GM12878 (cell line): ENCODE measurements at regions not wholly inside any gene's neighbourhood (a gene's known extent, or its start where the extent isn't known, plus 50 kb on each side); places are given as distances from the start of the nearest gene placed in this dataset.

ENCODE experiments used
- ATAC-seq: fragments of 200-7000 bp; cut with Tn5 transposase; 3 replicates; pipeline ENCODE4 v1.9.1; 2020; ENCODE audit warnings: mild to moderate bottlenecking, moderate library complexity
- BruUV-seq: library from RNA; stranded (reverse); fragments of 400-500 nt; replicated peaks from 2 replicates; lab custom pipeline; 2021; lab: Mats Ljungman, UMichigan
- CTCF ChIA-PET: fragments of 300-600 bp; sonication (Branson Sonifier 250); formaldehyde crosslinking; extraction: SDS; loops from one replicate; lab custom pipeline; 2021; ENCODE audit warnings: inconsistent platforms; lab: Yijun Ruan, JAX
- POLR2A ChIA-PET: fragments of 350-600 bp; formaldehyde crosslinking; extraction: SDS; loops from one replicate; lab custom pipeline; 2021; ENCODE audit warnings: inconsistent platforms; lab: Charles Lee
- RAD21 ChIA-PET: fragments of 300-600 bp; sonication (Branson Sonifier 250); formaldehyde crosslinking; loops from one replicate; lab custom pipeline; 2023; ENCODE audit warnings: antibody characterized with exemption; ENCODE audit not compliant: unreplicated experiment; lab: Charles Lee
- SMC1A ChIA-PET: fragments of 300-600 bp; sonication (Branson Sonifier 250); formaldehyde crosslinking; loops from one replicate; lab custom pipeline; 2023; ENCODE audit not compliant: unreplicated experiment, uncharacterized antibody; lab: Charles Lee
- DNase-seq: peaks from one replicate; pipeline ENCODE4 v3.0.0-alpha.2; 2011; ENCODE audit warnings: low read depth, low spot score
- FAIRE-seq: peaks from 3 replicates; lab custom pipeline; 2011; peaks lifted over from hg19 to GRCh38; lab: Jason Lieb, UNC
- H2AFZ ChIP-seq: 2 replicates; pipeline ENCODE4 v1.6.0; 2011; ENCODE audit warnings: low read depth, low read length, control low read depth; ENCODE audit not compliant: control insufficient read depth
- H3K27ac ChIP-seq: 2 replicates; pipeline ENCODE4 v1.5.1; 2011; ENCODE audit warnings: control low read depth; ENCODE audit not compliant: control insufficient read depth, insufficient read depth
- H3K27me3 ChIP-seq, 2 experiments: replicated peaks in 1 of 2; 2 replicates each; pipeline versions ENCODE4 v1.6.0 to v1.6.1; 2011; ENCODE audit warnings: low read length in 1 of 2; ENCODE audit not compliant: control insufficient read depth in 2 of 2, insufficient read depth in 2 of 2
- H3K36me3 ChIP-seq, 2 experiments: 2 replicates each; pipeline ENCODE4 v1.5.1; 2011; ENCODE audit warnings: low read length in 1 of 2; ENCODE audit not compliant: control insufficient read depth in 2 of 2, insufficient read depth in 2 of 2
- H3K4me1 ChIP-seq: 2 replicates; pipeline ENCODE4 v1.6.1; 2011; ENCODE audit warnings: mild to moderate bottlenecking, low read length, moderate library complexity, mixed read lengths; ENCODE audit not compliant: control insufficient read depth, insufficient read depth
- H3K4me2 ChIP-seq: 2 replicates; pipeline ENCODE4 v1.6.0; 2011; ENCODE audit warnings: control low read depth; ENCODE audit not compliant: control insufficient read depth, insufficient read depth
- H3K4me3 ChIP-seq: fragments of 200-600 bp; sonication (generic); 2 replicates; pipeline ENCODE4 v1.5.1; 2016
- H3K79me2 ChIP-seq: 2 replicates; pipeline ENCODE4 v1.6.0; 2011; ENCODE audit warnings: low read length; ENCODE audit not compliant: control insufficient read depth, insufficient read depth
- H3K9ac ChIP-seq: 2 replicates; pipeline ENCODE4 v1.8.0; 2011; ENCODE audit warnings: low read length, control low read depth, mixed read lengths; ENCODE audit not compliant: control insufficient read depth, insufficient read depth
- H3K9me3 ChIP-seq: replicated peaks from 3 replicates; pipeline ENCODE4 v1.5.1; 2011; ENCODE audit warnings: mild to moderate bottlenecking, low read length; ENCODE audit not compliant: control insufficient read depth, insufficient read depth
- H4K20me1 ChIP-seq: 2 replicates; pipeline ENCODE4 v1.6.0; 2011; ENCODE audit not compliant: control insufficient read depth, insufficient read depth
- EP300 ChIP-seq, 2 experiments: fragments of 150-350 bp in 1 of 2; IDR thresholded peaks; 2 replicates each; pipeline ENCODE4 v1.6.1; 2011 to 2012; ENCODE audit warnings: low read depth in 2 of 2, low read length in 2 of 2, borderline replicate concordance in 1 of 2, improper control_type of control experiment in 1 of 2, inconsistent platforms in 1 of 2; ENCODE audit not compliant: control insufficient read depth in 1 of 2
- ETV6 ChIP-seq, 2 experiments: fragments of 450-650 bp in 1 of 2; IDR thresholded peaks in 1 of 2; conservative IDR thresholded peaks in 1 of 2; 2 replicates each; pipeline ENCODE4 v1.6.1; 2014; ENCODE audit warnings: antibody characterized with exemption in 1 of 2, borderline replicate concordance in 1 of 2, low read depth in 1 of 2, mild to moderate bottlenecking in 1 of 2, moderate library complexity in 1 of 2
- HDAC6 ChIP-seq: fragments of 200-600 bp; sonication (generic); IDR thresholded peaks from one replicate; pipeline ENCODE4 v1.8.0; 2017; ENCODE audit warnings: antibody characterized with exemption; ENCODE audit not compliant: unreplicated experiment
- IKZF1 ChIP-seq: fragments of 450-650 bp; conservative IDR thresholded peaks from 2 replicates; pipeline ENCODE4 v1.6.1; 2017; ENCODE audit warnings: antibody characterized with exemption, mild to moderate bottlenecking
- MAX ChIP-seq: IDR thresholded peaks from 2 replicates; pipeline ENCODE4 v1.6.1; 2012; ENCODE audit warnings: low read depth, low read length, improper control_type of control experiment
- MTA3 ChIP-seq: IDR thresholded peaks from 2 replicates; pipeline ENCODE4 v1.6.1; 2012; ENCODE audit warnings: low read length, inconsistent platforms, borderline replicate concordance
- RFX5 ChIP-seq: IDR thresholded peaks from 2 replicates; pipeline ENCODE4 v1.6.1; 2011; ENCODE audit warnings: low read depth, low read length, improper control_type of control experiment
- SKIL ChIP-seq: fragments of 450-650 bp; IDR thresholded peaks from 2 replicates; pipeline ENCODE4 v1.6.1; 2017; ENCODE audit warnings: mild to moderate bottlenecking, low read depth, inconsistent platforms; ENCODE audit not compliant: poor library complexity, severe bottlenecking
- WGBS: methylation state at CpG from one replicate; pipeline ENCODE4 v1.1.6; 2016; ENCODE audit warnings: low lambda C conversion rate; ENCODE audit not compliant: insufficient replicate concordance, insufficient coverage; ENCODE audit errors: missing lambda C conversion rate; 5-methylcytosine and 5-hydroxymethylcytosine counted together
- in situ Hi-C: fragments of 300-500 bp; cut with MboI; formaldehyde crosslinking; loops from 9 replicates; pipeline ENCODE4 v1.14.3; 2018; ENCODE audit warnings: mixed read lengths
- intact Hi-C: fragments of 100-400 bp; cut with micrococcal nuclease; formaldehyde crosslinking; loops from one replicate; pipeline ENCODE4 v1.14.2; 2022; ENCODE audit not compliant: unreplicated experiment

DNA sequence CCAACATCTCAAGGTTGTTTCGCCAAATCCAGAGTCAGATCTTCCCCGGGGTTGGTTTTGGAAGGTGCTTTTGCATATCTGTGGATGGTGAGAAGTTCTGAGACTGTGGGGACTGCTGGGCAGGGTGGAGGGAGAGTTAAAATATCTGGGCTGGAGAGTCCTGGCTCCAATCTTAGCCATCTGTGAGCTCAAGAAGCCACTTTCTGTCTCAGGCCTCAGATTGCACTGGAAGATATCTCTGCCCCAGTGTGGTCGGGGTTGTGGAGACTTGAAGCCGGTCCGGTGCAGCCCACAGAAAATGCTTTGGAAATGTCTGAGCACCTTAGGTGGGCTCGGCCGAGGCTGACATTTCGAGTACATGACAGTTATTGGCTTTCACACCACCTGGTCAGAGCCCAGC is 72.2 kb upstream of the SFMBT2 start:
- Histone ChIP-seq H3K27me3 (no peaks in the 10 kb centered on the region), H3K4me1 (peaks cover 57% of the 10 kb centered on the region), H3K36me3 (no peaks in the 10 kb centered on the region), H3K9ac (no peak overlapping the region), H3K79me2 (no peaks in the 10 kb centered on the region), H2AFZ (no peak overlapping the region), H4K20me1 (no peaks in the 10 kb centered on the region), H3K9me3 (no peaks in the 10 kb centered on the region; the same call in 1 of the 3 replicates), H3K4me2 (no peak overlapping the region), H3K4me3 (no peak overlapping the region), H3K27ac (peak overlapping the region; percentile 7)
- in situ Hi-C loops, result no loop called here
- CTCF ChIA-PET, result interaction anchor here (2.2 kb wide), 1 partner anchor 10 kb away, joined by 8 read pairs; no protein-coding TSS in a partner anchor
- DNase-seq (no peak), ATAC-seq (no peak), FAIRE-seq (no peak)
- POLR2A ChIA-PET, result interaction anchor here (0.6 to 1.5 kb wide), 3 partner anchors 10 to 39 kb away, joined by 3 to 5 read pairs (median 3); no protein-coding TSS in a partner anchor
- RAD21 ChIA-PET, result interaction anchor here (0.6 to 1.9 kb wide), 5 partner anchors 10 to 64 kb away, joined by 3 to 7 read pairs (median 5); no protein-coding TSS in a partner anchor
- 77% methylated on average over 8 of the region's 8 CpGs for WGBS
- no peak for TF ChIP-seq RFX5
- TF ChIP-seq HDAC6, result no peak
- SMC1A ChIA-PET, result interaction anchor here (0.6 to 4.1 kb wide), 6 partner anchors 9 to 66 kb away, joined by 3 to 29 read pairs (median 5); no protein-coding TSS in a partner anchor
- no TSS peak for BruUV-seq
- intact Hi-C loops, result no loop called here

- in situ Hi-C loops (no loop called here), intact Hi-C loops (loop anchor here (1.0 kb wide), 1 partner anchor 41 kb away; no protein-coding TSS in a partner anchor)
- ChIA-PET SMC1A (interaction anchor here (0.7 to 4.1 kb wide), 7 partner anchors 9 to 65 kb away, joined by 3 to 29 read pairs (median 4); no protein-coding TSS in a partner anchor), CTCF (interaction anchor here (1.5 to 3.7 kb wide), 3 partner anchors 9 to 44 kb away, joined by 8 to 14 read pairs (median 10); no protein-coding TSS in a partner anchor), RAD21 (interaction anchor here (1.0 to 1.3 kb wide), 4 partner anchors 9 to 70 kb away, joined by 3 to 7 read pairs (median 3); partner anchors contain the start of gene SFMBT2), POLR2A (interaction anchor here (1.1 kb wide), 1 partner anchor 9 kb away, joined by 5 read pairs; no protein-coding TSS in a partner anchor)
- no peak for TF ChIP-seq SKIL
- 0 out of 4 replicates have a peak, but pooled peaks of 1 of the 2 experiments have one; percentile 4 for TF ChIP-seq EP300 (IDR thresholded peaks at IDR 0.05; ENCODE audit: borderline replicate concordance in 1 of 2, control insufficient read depth in 1 of 2, low read depth in 2 of 2, low read length in 2 of 2)
- 0 out of 2 replicates have a peak, but pooled peaks have one; percentile 7 for TF ChIP-seq MTA3
- 0 out of 2 replicates have a peak, but pooled peaks have one; percentile 20 for TF ChIP-seq MAX
- peak; percentile 7; the same call in 1 of the 2 replicates for TF ChIP-seq IKZF1
- 0 out of 4 replicates have a peak, but pooled peaks of 1 of the 2 experiments have one; percentile 61 for TF ChIP-seq ETV6 (conservative IDR thresholded peaks at IDR 0.05 in 1 of 2, IDR thresholded peaks at IDR 0.05 in 1 of 2; ENCODE audit: borderline replicate concordance in 1 of 2, low read depth in 1 of 2)
- WGBS, result 38% methylated on average over 5 of the region's 5 CpGs
- Histone ChIP-seq H3K79me2 (no peaks in the 10 kb centered on the region), H4K20me1 (no peaks in the 10 kb centered on the region), H2AFZ (no peak overlapping the region), H3K9ac (no peak overlapping the region), H3K9me3 (peaks cover 7% of the 10 kb centered on the region; the same call in 2 of the 3 replicates), H3K36me3 (no peaks in the 10 kb centered on the region), H3K4me3 (no peak overlapping the region), H3K27me3 (no peaks in the 10 kb centered on the region), H3K27ac (peak overlapping the region; percentile 77; the same call in 1 of the 2 replicates), H3K4me2 (peak overlapping the region; percentile 2; the same call in 1 of the 2 replicates), H3K4me1 (peaks cover 65% of the 10 kb centered on the region)
- BruUV-seq, result no TSS peak
- ATAC-seq, result no peak
- DNase-seq, result no peak
- no peak for FAIRE-seq
Measured at GRCh38 chr10:7481368-7481765, 70.5 kb upstream of the SFMBT2 start.
